ENCODE measurements at regions not wholly inside any gene's neighbourhood (a gene's known extent, or its start where the extent isn't known, plus 50 kb on each side); places are given as distances from the start of the nearest gene placed in this dataset.

DNA sequence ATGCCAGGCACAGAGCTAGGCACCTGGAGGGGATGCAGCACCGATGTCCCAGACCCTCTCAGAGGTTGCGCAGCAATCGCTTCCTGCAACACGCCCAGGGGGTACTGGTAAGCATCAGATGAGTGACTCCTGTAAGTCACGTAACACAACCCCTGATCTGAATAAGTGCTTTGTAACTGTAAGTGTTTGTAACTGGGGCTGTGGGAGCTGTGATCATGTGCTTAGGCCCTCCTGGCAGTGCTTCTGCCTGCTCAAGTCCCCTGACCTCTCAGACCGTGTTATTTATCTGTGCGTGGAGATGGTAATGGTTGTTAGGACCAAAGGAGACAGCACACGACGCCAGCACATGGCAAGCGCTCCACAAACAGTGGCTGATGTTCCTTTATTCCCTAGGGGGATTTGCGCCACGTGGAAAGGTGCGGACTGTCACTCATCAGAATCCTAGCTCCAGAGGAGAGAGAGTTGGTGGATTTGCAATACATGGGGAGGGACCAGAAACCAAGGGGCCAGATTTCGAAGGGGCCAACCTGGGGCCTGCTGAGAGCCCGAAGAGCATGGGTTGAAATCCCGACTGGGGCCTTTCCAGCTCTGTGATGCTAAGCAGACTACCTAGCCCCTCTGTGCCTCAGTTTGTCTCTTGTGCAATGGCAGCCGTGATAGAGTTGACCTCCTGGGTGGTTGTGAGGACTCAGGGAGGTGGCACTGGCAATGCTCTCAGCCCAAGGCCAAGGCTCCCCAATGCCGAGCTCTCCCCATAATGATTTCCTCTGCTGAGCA lies 151.8 kb downstream of the IRF8 start:
- intact Hi-C loops (cut with DNase I): no loop called here
- H3K27me3 ChIP-seq (ENCODE audit: control insufficient read depth, insufficient read depth): no peaks in the 10 kb centered on the region
- DNase-seq (no peak), ATAC-seq (no peak)
- H3K4me3 ChIP-seq (ENCODE audit: low read length): no peak overlapping the region
- no peak overlapping the region for H3K27ac ChIP-seq (ENCODE audit: low read length)
- WGBS: 81% methylated on average over 18 of the region's 18 CpGs
- no peaks in the 10 kb centered on the region for H3K4me1 ChIP-seq (ENCODE audit: control insufficient read depth, insufficient read depth, low read length)
- H3K9me3 ChIP-seq (ENCODE audit: control insufficient read depth, low read length): no peaks in the 10 kb centered on the region

DNA sequence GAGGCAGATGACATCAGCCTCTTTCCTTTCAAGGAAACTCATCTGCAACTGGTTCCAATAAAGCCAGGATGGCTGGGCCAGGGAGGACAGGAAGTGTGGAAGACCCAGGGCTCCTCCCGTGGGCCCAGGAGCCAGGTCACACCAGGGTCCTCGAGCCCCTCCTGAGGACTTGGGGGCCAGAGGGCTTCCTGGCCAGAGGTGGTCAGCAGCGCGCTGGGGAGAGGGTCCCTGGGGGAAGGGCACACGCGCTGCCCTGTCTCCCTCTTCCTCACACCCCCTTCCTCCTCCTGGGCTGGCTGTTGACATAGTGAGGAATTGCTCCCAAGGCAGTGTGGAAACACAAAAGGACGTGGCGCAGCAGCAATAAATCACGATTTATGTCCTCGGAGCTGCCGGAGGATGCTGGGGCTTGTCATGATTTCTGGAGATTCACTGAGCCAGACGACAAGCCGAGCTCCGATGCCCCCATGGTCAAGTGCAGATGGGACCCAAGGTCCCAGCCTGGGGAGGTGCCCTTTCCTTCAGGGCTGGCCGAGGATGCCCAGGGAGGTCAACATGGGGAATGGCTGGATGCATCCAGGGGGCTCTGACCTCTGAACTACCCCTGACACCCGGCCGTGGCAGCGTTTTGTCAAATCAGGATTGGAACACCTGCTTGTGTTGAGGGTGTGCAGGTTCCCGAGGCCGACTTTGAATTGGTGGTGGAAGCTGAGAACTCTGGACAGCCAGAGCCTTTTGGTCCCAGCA lies 152.6 kb downstream of the IRF8 start:
- Histone ChIP-seq H3K9me3 (ENCODE audit: control insufficient read depth, low read length) (no peaks in the 10 kb centered on the region), H3K4me3 (ENCODE audit: low read length) (no peak overlapping the region), H3K27ac (ENCODE audit: low read length) (no peak overlapping the region), H3K27me3 (ENCODE audit: control insufficient read depth, insufficient read depth) (no peaks in the 10 kb centered on the region), H3K4me1 (ENCODE audit: control insufficient read depth, insufficient read depth, low read length) (no peaks in the 10 kb centered on the region)
- intact Hi-C loops (cut with DNase I): no loop called here
- ATAC-seq (no peak), DNase-seq (no peak)
- WGBS: 51% methylated on average over 20 of the region's 20 CpGs

DNA sequence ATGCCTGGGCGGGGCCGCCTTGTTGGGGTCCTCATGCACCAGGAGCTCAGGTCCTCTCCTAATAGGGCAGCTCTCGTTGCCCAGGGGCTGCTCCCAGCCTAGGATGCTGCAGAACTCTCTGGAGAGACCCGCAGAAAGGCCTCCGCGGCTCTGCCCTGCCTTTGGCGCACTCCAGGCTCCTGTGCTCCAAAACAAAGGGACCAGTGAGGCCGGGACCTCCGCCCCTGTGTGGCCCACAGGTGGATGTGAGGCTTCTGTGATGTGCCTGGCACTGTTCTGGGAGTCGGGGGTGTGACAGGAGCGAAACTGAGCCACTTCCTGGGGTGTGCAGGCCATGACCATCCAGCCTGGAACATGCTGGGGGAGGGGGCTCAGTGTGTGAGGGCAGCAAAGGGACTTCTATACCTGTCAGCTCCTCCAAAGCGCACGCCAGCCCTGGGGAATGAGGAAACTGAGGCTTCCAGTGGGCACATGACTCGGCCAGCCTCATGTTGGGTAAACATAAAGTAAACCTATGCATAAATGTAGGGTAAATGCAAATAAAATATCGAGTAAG lies 153.2 kb downstream of the IRF8 start:
- no peaks in the 10 kb centered on the region for H3K27me3 ChIP-seq (ENCODE audit: control insufficient read depth, insufficient read depth)
- H3K4me3 ChIP-seq (ENCODE audit: low read length): no peak overlapping the region
- ATAC-seq (no peak), DNase-seq (no peak)
- intact Hi-C loops (cut with DNase I): no loop called here
- 90% methylated on average over 15 of the region's 15 CpGs for WGBS
- no peaks in the 10 kb centered on the region for H3K9me3 ChIP-seq (ENCODE audit: control insufficient read depth, low read length)
- no peaks in the 10 kb centered on the region for H3K4me1 ChIP-seq (ENCODE audit: control insufficient read depth, insufficient read depth, low read length)
- no peak overlapping the region for H3K27ac ChIP-seq (ENCODE audit: low read length)

DNA sequence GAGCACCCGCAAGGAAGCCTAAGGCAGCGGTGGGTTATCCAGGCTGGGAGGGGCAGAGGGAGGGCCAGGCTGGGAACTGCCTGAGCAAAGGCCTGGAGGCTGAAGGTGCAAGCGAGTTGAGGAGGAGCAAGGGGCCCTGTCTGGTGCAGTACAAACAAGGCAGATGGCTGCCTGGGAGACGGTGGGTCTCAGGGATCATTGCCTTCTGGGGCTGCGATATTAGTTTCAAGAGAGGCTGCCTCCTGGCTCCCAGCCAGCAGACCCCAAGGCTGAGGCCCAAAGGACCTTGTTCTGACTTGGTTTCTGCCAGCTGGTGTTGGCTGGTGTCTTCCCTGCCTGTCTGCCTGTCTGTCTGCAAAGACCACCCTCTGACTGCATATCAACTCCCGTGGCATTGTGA lies 154.0 kb downstream of the IRF8 start:
- no peaks in the 10 kb centered on the region for H3K4me1 ChIP-seq (ENCODE audit: control insufficient read depth, insufficient read depth, low read length)
- no peak overlapping the region for H3K27ac ChIP-seq (ENCODE audit: low read length)
- H3K4me3 ChIP-seq (ENCODE audit: low read length): no peak overlapping the region
- H3K27me3 ChIP-seq (ENCODE audit: control insufficient read depth, insufficient read depth): no peaks in the 10 kb centered on the region
- intact Hi-C loops (cut with DNase I): no loop called here
- 89% methylated on average over 6 of the region's 6 CpGs for WGBS
- DNase-seq (no peak), ATAC-seq (no peak)
- no peaks in the 10 kb centered on the region for H3K9me3 ChIP-seq (ENCODE audit: control insufficient read depth, low read length)

DNA sequence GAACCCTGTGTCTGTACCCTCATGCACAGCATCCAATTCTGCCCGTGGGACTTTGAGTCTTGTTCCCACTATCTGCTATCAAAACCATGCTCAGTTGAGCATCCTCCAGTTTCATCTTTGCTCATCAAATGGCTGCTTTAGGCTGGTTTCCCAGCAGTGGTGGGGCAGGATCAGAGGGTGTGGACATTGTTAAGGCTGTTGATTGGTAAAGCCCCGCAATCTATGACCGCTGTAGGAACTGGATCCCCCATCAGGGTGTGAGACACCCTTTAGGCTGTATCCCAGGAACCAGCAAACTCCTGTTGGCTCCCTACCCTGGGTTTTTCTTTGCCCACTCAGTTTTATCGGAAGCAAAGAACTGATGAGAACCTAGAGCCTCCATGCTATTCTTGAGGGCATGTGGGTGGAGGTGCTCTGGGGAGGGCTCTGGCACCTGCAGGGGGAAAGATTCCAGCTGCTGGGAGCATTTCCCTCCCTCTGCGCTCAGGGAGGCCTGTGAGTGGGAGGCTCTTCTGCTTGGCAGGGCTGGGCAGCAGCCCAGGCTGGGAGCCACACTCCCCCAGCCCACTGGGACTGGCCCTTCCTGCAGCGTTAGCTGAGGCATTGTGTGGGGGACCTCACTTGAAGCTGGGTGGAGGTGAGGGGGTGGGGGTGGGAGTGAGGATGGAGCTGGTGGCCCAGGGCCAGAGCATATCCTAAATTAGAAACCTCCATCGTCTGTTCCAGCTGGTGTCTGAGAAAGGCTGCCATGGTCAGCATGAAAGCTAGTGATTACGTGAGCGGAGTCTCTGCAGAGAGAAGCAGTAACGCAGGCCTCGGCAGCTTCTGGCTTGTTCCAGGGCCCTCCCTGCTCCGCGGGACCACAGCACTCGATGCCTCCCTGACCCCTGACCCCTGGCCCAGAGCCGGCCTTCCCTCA lies 160.6 kb downstream of the IRF8 start:
- H3K4me3 ChIP-seq (ENCODE audit: low read length): no peak overlapping the region
- H3K27me3 ChIP-seq (ENCODE audit: control insufficient read depth, insufficient read depth): no peaks in the 10 kb centered on the region
- no peak overlapping the region for H3K27ac ChIP-seq (ENCODE audit: low read length)
- 25% methylated on average over 15 of the region's 15 CpGs for WGBS
- intact Hi-C loops (cut with DNase I): no loop called here
- no peaks in the 10 kb centered on the region for H3K9me3 ChIP-seq (ENCODE audit: control insufficient read depth, low read length)
- H3K4me1 ChIP-seq (ENCODE audit: control insufficient read depth, insufficient read depth, low read length): peaks cover 6% of the 10 kb centered on the region
- DNase-seq (peak; percentile 70 to 88 (median 87)), ATAC-seq (peak; percentile 84 to 89)

DNA sequence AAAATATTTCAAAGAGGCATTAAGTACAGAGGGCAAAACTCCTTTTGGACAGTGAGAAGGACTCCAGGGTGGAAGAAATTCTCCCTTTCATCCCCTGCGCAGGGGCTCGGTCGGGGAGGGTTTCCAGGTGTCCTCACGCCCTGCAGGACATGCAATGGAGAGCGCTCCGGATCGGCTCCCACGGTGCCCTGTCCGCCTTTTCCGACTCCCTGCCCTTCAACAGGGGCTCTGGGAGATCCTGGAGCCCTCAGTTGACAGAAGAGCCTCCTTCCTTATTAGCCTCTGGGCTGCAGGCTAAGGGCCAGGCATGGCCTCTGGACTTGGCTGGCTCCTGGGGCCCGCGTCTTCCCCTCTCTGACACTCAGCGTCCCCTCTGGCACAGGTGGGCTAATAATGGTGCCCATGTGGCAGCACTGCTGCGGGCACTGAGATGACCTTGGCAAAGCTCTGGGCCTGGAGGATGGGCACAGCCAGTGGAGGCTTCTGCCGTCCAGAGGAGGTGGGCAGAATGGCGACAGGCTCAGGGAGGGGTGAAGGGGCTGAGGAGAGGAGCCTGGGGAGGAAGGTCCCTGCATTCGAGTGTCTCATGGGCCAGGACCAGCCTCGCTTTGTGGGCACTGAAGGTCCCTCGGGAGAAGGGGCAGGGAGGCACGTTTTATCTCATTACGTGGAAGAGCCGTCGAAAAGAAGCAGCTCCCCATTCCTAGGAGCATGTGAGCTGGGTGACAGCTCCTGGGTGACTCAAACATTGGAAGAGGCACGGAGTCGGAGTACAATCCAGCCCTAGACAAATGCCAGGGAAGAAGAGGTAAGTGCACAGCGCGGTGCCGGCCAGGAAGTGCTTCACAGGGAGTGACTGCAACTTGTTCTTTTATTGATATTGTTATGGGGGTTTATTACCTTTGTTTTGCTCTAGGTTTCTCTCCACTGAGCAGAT lies 161.7 kb downstream of the IRF8 start:
- DNase-seq (no peak), ATAC-seq (peak in 1 of 2 donors; percentile 11)
- Histone ChIP-seq H3K4me3 (ENCODE audit: low read length) (no peak overlapping the region), H3K4me1 (ENCODE audit: control insufficient read depth, insufficient read depth, low read length) (peaks cover 6% of the 10 kb centered on the region), H3K27me3 (ENCODE audit: control insufficient read depth, insufficient read depth) (no peaks in the 10 kb centered on the region), H3K27ac (ENCODE audit: low read length) (no peak overlapping the region), H3K9me3 (ENCODE audit: control insufficient read depth, low read length) (no peaks in the 10 kb centered on the region)
- intact Hi-C loops (cut with DNase I): no loop called here
- 78% methylated on average over 28 of the region's 28 CpGs for WGBS

DNA sequence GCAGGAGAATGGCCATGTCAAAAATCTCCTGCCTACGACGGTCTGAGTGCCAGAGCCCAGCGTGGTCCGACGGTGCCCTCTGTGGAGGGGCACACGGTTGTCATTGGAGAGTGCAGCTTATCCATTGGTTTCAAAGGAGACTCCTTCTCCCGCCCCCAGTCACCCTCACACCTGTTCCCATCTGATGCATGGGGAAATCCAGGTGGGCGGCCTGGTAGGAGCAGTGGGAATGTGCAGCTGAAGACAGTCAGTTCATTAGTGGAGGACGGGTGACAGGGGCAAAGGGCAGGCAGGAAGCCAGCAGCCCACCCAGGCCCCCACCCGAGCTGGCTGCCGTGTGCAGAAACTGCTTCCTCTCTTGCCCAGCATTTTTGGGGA lies 162.3 kb downstream of the IRF8 start:
- DNase-seq (no peak), ATAC-seq (no peak)
- H3K4me1 ChIP-seq (ENCODE audit: control insufficient read depth, insufficient read depth, low read length): peaks cover 6% of the 10 kb centered on the region
- H3K27ac ChIP-seq (ENCODE audit: low read length): no peak overlapping the region
- no peaks in the 10 kb centered on the region for H3K9me3 ChIP-seq (ENCODE audit: control insufficient read depth, low read length)
- H3K27me3 ChIP-seq (ENCODE audit: control insufficient read depth, insufficient read depth): no peaks in the 10 kb centered on the region
- intact Hi-C loops (cut with DNase I): no loop called here
- WGBS: 67% methylated on average over 11 of the region's 11 CpGs
- no peak overlapping the region for H3K4me3 ChIP-seq (ENCODE audit: low read length)

DNA sequence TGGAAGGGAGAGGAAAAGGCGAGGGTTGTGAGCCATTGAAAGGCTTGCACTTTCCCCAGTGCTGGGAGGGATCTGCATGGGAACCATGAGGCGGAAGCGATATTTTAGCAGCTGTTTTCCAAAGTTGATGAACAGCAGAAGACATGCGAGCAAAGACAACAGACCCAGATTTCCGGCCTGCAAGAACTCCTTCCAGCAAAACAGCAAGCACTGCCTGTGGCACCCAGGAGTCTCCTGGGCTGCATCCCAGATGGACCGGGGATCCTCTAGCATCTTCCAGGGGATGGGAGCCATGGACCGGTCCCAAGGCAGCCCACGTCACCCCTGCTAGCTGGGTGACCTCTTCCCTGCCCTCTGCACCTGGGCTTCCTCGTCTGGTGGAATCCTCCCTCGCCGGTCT lies 162.8 kb downstream of the IRF8 start:
- 43% methylated on average over 11 of the region's 11 CpGs for WGBS
- no peak overlapping the region for H3K27ac ChIP-seq (ENCODE audit: low read length)
- H3K4me1 ChIP-seq (ENCODE audit: control insufficient read depth, insufficient read depth, low read length): peaks cover 6% of the 10 kb centered on the region
- no peak for ATAC-seq
- DNase-seq: peak in 1 of 3 donors; percentile 48
- intact Hi-C loops (cut with DNase I): no loop called here
- H3K9me3 ChIP-seq (ENCODE audit: control insufficient read depth, low read length): no peaks in the 10 kb centered on the region
- no peaks in the 10 kb centered on the region for H3K27me3 ChIP-seq (ENCODE audit: control insufficient read depth, insufficient read depth)
- no peak overlapping the region for H3K4me3 ChIP-seq (ENCODE audit: low read length)

DNA sequence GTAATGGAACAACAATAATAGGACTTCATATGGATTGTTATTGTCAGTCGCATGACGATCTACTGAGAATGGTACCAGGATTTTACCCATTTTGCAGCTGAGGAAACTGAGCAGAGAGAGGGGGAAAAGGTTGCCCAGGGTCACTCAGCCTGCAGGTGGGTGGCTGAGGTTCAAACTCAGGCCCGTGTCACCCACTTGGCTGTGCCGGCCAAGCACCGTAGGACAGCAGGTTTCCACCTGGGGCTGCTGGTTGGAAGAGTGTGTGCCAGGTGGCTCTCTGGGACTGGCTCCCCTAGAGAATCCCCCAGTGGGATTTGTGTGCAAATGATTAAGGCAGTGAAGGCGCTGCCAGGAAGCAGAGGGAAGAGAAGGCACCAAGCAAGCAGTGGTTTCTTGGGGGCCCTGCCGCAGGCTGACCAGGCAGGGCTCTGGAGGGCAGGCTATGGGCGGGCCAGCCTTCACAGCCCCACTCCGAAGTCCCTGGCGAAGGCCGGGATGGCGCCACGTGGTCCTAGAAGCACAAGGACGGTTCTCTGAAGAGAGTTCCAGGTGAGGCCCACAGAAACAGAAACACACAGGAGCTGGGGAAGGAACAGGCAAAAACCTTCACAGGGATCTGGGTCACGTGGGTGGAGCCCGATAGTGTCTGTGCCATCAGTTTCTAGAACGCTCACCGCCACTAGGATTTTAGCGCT lies 163.5 kb downstream of the IRF8 start:
- no peak for ATAC-seq
- H3K4me3 ChIP-seq (ENCODE audit: low read length): no peak overlapping the region
- intact Hi-C loops (cut with DNase I): no loop called here
- H3K27me3 ChIP-seq (ENCODE audit: control insufficient read depth, insufficient read depth): no peaks in the 10 kb centered on the region
- DNase-seq: peak in 1 of 3 donors; percentile 21
- no peaks in the 10 kb centered on the region for H3K9me3 ChIP-seq (ENCODE audit: control insufficient read depth, low read length)
- H3K27ac ChIP-seq (ENCODE audit: low read length): no peak overlapping the region
- H3K4me1 ChIP-seq (ENCODE audit: control insufficient read depth, insufficient read depth, low read length): peaks cover 6% of the 10 kb centered on the region
- 90% methylated on average over 19 of the region's 19 CpGs for WGBS

All from right cardiac atrium (tissue), 5 donors.